COLO668 (cell line): ENCODE measurements at regions not wholly inside any gene's neighbourhood (a gene's known extent, or its start where the extent isn't known, plus 50 kb on each side); places are given as distances from the start of the nearest gene placed in this dataset.
"Not testable (repeated sequence)": the region's sequence is repeated elsewhere in the genome, so short reads cannot be mapped to it uniquely, and the experiment has no call there.

Source experiments
- DNase-seq: peaks from one replicate; lab custom pipeline; 2025; ENCODE audit not compliant: unreplicated experiment; lab: John Stamatoyannopoulos, UW

GRCh38 chr6:88499845-88500699 is 333.9 kb upstream of the CNR1 start:
- no peak for DNase-seq

GRCh38 chr6:88499436-88499835 is 333.3 kb upstream of the CNR1 start:
- DNase-seq, result no peak

GRCh38 chr6:88497403-88497802 is 331.3 kb upstream of the CNR1 start:
- DNase-seq, result not testable (repeated sequence)

GRCh38 chr6:88494401-88495140 is 328.4 kb upstream of the CNR1 start:
- no peak for DNase-seq

GRCh38 chr6:88493717-88494116 is 327.6 kb upstream of the CNR1 start:
- no peak for DNase-seq

- no peak for DNase-seq
These were observed 326.7 kb upstream of the CNR1 start for GRCh38 chr6:88492824-88493223.

GRCh38 chr6:88492241-88492640 is 326.1 kb upstream of the CNR1 start:
- no peak for DNase-seq

- no peak for DNase-seq
These were observed 325.2 kb upstream of the CNR1 start for GRCh38 chr6:88491266-88491880.

- no peak for DNase-seq
These were observed 324.7 kb upstream of the CNR1 start for GRCh38 chr6:88490908-88491264.

GRCh38 chr6:88490195-88490907 is 324.2 kb upstream of the CNR1 start:
- DNase-seq, result no peak

- DNase-seq, result no peak
These were observed 317.3 kb upstream of the CNR1 start for GRCh38 chr6:88483424-88483823.

- no peak for DNase-seq
These were observed 316.3 kb upstream of the CNR1 start for GRCh38 chr6:88482465-88482864.

GRCh38 chr6:88481519-88481918 is 315.4 kb upstream of the CNR1 start:
- DNase-seq, result no peak

GRCh38 chr6:88480816-88481215 is 314.7 kb upstream of the CNR1 start:
- DNase-seq, result no peak

GRCh38 chr6:88477413-88477812 is 311.3 kb upstream of the CNR1 start:
- DNase-seq, result no peak

- DNase-seq, result no peak
These were observed 310.2 kb upstream of the CNR1 start for GRCh38 chr6:88476388-88476787.

GRCh38 chr6:88474720-88475119 is 308.6 kb upstream of the CNR1 start:
- DNase-seq, result no peak

GRCh38 chr6:88473589-88473988 is 307.4 kb upstream of the CNR1 start:
- DNase-seq, result no peak

GRCh38 chr6:88472851-88473525 is 306.8 kb upstream of the CNR1 start:
- no peak for DNase-seq

- no peak for DNase-seq
These were observed 293.5 kb upstream of the CNR1 start for GRCh38 chr6:88459643-88460042.

- DNase-seq, result no peak
These were observed 293.0 kb upstream of the CNR1 start for GRCh38 chr6:88459189-88459588.
